ENCODE measurements at regions not wholly inside any gene's neighbourhood (a gene's known extent, or its start where the extent isn't known, plus 50 kb on each side); places are given as distances from the start of the nearest gene placed in this dataset.

DNA sequence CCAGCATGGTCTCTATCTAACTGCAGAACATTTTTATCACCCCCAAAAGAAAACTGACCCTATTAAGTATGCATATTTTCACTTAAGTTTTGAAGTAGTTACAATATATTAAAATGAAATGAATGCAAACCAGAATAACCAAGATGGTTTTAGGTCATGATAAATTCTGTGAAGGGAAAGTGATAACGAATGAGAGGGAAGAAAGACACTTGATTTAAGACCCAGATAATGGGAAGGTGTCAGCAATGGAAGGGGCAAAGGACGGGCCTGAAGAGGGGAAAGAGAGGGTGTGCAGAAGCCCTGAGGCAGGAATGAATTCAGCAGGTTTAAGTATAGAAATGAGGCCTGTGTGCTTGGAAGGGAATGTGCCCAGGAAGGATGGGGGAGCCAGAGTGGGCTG is 61.1 kb upstream of the IGFBP3 start:
- no peak for TF ChIP-seq EZH2phosphoT487 (IDR thresholded peaks at IDR 0.05; ENCODE audit: borderline replicate concordance)
- TF ChIP-seq, protein P1, sequence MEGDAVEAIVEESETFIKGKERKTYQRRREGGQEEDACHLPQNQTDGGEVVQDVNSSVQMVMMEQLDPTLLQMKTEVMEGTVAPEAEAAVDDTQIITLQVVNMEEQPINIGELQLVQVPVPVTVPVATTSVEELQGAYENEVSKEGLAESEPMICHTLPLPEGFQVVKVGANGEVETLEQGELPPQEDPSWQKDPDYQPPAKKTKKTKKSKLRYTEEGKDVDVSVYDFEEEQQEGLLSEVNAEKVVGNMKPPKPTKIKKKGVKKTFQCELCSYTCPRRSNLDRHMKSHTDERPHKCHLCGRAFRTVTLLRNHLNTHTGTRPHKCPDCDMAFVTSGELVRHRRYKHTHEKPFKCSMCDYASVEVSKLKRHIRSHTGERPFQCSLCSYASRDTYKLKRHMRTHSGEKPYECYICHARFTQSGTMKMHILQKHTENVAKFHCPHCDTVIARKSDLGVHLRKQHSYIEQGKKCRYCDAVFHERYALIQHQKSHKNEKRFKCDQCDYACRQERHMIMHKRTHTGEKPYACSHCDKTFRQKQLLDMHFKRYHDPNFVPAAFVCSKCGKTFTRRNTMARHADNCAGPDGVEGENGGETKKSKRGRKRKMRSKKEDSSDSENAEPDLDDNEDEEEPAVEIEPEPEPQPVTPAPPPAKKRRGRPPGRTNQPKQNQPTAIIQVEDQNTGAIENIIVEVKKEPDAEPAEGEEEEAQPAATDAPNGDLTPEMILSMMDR (conservative IDR thresholded peaks at IDR 0.05; ENCODE audit: low read length), result no peak
- Histone ChIP-seq H3K4me1 (ENCODE audit: insufficient read depth, low read length, poor library complexity, severe bottlenecking) (no peaks in the 10 kb centered on the region), H3K27me3 (ENCODE audit: insufficient read depth, low read length, poor library complexity, severe bottlenecking) (no peaks in the 10 kb centered on the region), H3F3A (ENCODE audit: low read depth) (no peaks in the 10 kb centered on the region), H3K9me3 (ENCODE audit: insufficient read depth, low read depth, low read length) (no peaks in the 10 kb centered on the region; the same call in 1 of the 2 replicates), H3K9me2 (replicated peaks; ENCODE audit: low read depth, low read length) (no peaks in the 10 kb centered on the region), H3K4me2 (ENCODE audit: low read depth, low read length, poor library complexity, severe bottlenecking) (no peak overlapping the region), H3K79me2 (ENCODE audit: insufficient read depth, low read length) (no peaks in the 10 kb centered on the region), H3K4me3 (ENCODE audit: low read length, poor library complexity, severe bottlenecking) (no peak overlapping the region), H4K20me1 (ENCODE audit: insufficient read depth, low read length, poor library complexity, severe bottlenecking) (no peaks in the 10 kb centered on the region), H3K9ac (ENCODE audit: low read depth, low read length, poor library complexity, severe bottlenecking) (no peak overlapping the region), H2AFZ (ENCODE audit: low read length) (no peak overlapping the region), H3K36me3 (ENCODE audit: insufficient read depth, low read length) (no peaks in the 10 kb centered on the region)

DNA sequence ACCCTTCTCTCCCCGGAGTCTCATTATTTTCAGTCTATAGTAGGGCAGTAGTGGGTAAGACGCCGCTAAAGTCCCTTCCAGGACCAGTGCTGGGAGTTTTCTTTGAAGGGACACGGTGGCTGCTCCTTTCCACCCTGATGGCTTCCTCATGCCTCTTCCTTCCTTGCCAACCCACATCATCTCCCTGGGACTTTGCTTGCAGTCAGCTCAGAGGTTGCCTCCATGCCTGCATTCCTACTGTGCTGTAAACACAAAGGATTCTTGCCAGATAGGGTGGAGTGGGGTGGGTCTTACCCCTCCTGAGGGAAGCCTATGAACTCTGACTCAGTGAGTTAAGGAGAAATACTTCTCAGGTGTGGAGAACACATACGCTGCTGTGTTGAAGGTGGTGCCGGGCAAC is 59.9 kb upstream of the IGFBP3 start:
- Histone ChIP-seq H4K20me1 (ENCODE audit: insufficient read depth, low read length, poor library complexity, severe bottlenecking) (no peaks in the 10 kb centered on the region), H3K4me1 (ENCODE audit: insufficient read depth, low read length, poor library complexity, severe bottlenecking) (no peaks in the 10 kb centered on the region), H3K27me3 (ENCODE audit: insufficient read depth, low read length, poor library complexity, severe bottlenecking) (no peaks in the 10 kb centered on the region), H3K4me2 (ENCODE audit: low read depth, low read length, poor library complexity, severe bottlenecking) (no peak overlapping the region), H3K9me2 (replicated peaks; ENCODE audit: low read depth, low read length) (no peaks in the 10 kb centered on the region), H3F3A (ENCODE audit: low read depth) (no peaks in the 10 kb centered on the region), H2AFZ (ENCODE audit: low read length) (no peak overlapping the region), H3K9ac (ENCODE audit: low read depth, low read length, poor library complexity, severe bottlenecking) (no peak overlapping the region), H3K4me3 (ENCODE audit: low read length, poor library complexity, severe bottlenecking) (no peak overlapping the region), H3K9me3 (ENCODE audit: insufficient read depth, low read depth, low read length) (no peaks in the 10 kb centered on the region; the same call in 1 of the 2 replicates), H3K79me2 (ENCODE audit: insufficient read depth, low read length) (no peaks in the 10 kb centered on the region), H3K36me3 (ENCODE audit: insufficient read depth, low read length) (no peaks in the 10 kb centered on the region)
- TF ChIP-seq EZH2phosphoT487 (IDR thresholded peaks at IDR 0.05; ENCODE audit: borderline replicate concordance), result no peak
- TF ChIP-seq, protein P1 (conservative IDR thresholded peaks at IDR 0.05; ENCODE audit: low read length), result no peak

DNA sequence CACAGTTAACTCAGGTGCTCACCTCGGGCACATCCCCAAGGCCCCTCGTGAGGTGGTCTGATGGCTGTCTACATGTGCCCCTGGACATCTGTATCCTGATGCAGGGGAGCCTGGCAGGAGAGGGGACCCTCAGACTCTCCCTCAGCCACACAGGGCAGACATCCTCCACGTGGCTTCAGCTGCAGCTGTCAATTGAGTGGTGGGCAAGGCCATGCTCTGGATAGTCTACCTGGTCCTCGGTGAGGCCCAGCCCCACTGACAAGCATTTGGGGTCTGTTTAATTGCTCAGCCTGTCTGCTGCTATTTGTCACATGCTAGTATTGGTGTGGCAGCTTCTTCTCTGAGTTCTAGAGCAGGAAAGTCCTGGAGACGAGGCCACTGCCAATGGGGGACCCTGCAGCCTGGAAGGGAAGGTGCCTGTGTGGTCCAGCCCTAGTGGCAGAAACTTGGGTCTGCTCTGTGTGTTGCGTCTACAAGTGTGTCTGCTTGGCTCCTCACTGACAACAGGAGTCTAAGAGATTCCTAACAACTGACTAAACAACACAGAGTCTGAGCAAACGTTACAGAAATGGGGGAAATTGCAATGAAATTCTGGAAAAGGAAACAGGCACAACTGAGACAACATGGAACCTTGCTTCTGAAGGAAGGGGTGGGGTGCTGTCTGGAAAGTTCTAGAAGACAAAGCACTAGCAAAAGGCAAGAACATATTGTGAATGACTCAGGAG is 59.3 kb upstream of the IGFBP3 start:
- H3K4me2 ChIP-seq (ENCODE audit: low read depth, low read length, poor library complexity, severe bottlenecking), result no peak overlapping the region
- no peaks in the 10 kb centered on the region for H3K4me1 ChIP-seq (ENCODE audit: insufficient read depth, low read length, poor library complexity, severe bottlenecking)
- no peaks in the 10 kb centered on the region for H3F3A ChIP-seq (ENCODE audit: low read depth)
- H3K36me3 ChIP-seq (ENCODE audit: insufficient read depth, low read length), result no peaks in the 10 kb centered on the region
- no peaks in the 10 kb centered on the region for H3K9me2 ChIP-seq (replicated peaks; ENCODE audit: low read depth, low read length)
- no peak overlapping the region for H3K9ac ChIP-seq (ENCODE audit: low read depth, low read length, poor library complexity, severe bottlenecking)
- no peaks in the 10 kb centered on the region for H3K27me3 ChIP-seq (ENCODE audit: insufficient read depth, low read length, poor library complexity, severe bottlenecking)
- no peak overlapping the region for H3K4me3 ChIP-seq (ENCODE audit: low read length, poor library complexity, severe bottlenecking)
- no peaks in the 10 kb centered on the region for H4K20me1 ChIP-seq (ENCODE audit: insufficient read depth, low read length, poor library complexity, severe bottlenecking)
- no peak overlapping the region for H2AFZ ChIP-seq (ENCODE audit: low read length)
- H3K9me3 ChIP-seq (ENCODE audit: insufficient read depth, low read depth, low read length), result no peaks in the 10 kb centered on the region; the same call in 1 of the 2 replicates
- no peak for TF ChIP-seq EZH2phosphoT487 (IDR thresholded peaks at IDR 0.05; ENCODE audit: borderline replicate concordance)
- TF ChIP-seq, protein P1 (conservative IDR thresholded peaks at IDR 0.05; ENCODE audit: low read length), result no peak
- H3K79me2 ChIP-seq (ENCODE audit: insufficient read depth, low read length), result no peaks in the 10 kb centered on the region
